Liver (tissue), 8 donors: ENCODE measurements at regions not wholly inside any gene's neighbourhood (a gene's known extent, or its start where the extent isn't known, plus 50 kb on each side); places are given as distances from the start of the nearest gene placed in this dataset.

ENCODE experiments used
- DNase-seq: peaks from one replicate; pipeline ENCODE4 v3.0.0-alpha.2; 2017; ENCODE audit warnings: low spot score
- H3K27ac ChIP-seq, 2 donors: one replicate each; pipeline ENCODE4 v1.7.0; 2013; ENCODE audit warnings: inconsistent platforms in 2 of 2, low read length in 2 of 2, control low read depth in 1 of 2, low read depth in 1 of 2, mild to moderate bottlenecking in 1 of 2
- H3K27me3 ChIP-seq, 4 donors: one replicate each; pipeline versions ENCODE4 v1.6.1 to v1.7.0; 2013; ENCODE audit warnings: low read length in 3 of 4, inconsistent platforms in 1 of 4, mild to moderate bottlenecking in 1 of 4, moderate library complexity in 1 of 4; ENCODE audit not compliant: control insufficient read depth in 4 of 4, insufficient read depth in 4 of 4
- H3K36me3 ChIP-seq, 4 donors: one replicate each; pipeline versions ENCODE4 v1.6.1 to v1.7.0; 2013; ENCODE audit warnings: low read length in 3 of 4, mild to moderate bottlenecking in 3 of 4, low read depth in 1 of 4, moderate library complexity in 1 of 4; ENCODE audit not compliant: control insufficient read depth in 4 of 4, insufficient read depth in 3 of 4
- H3K4me1 ChIP-seq, 4 donors: one replicate each; pipeline versions ENCODE4 v1.6.1 to v1.7.0; 2013; ENCODE audit warnings: low read length in 3 of 4, mild to moderate bottlenecking in 3 of 4, moderate library complexity in 1 of 4; ENCODE audit not compliant: control insufficient read depth in 4 of 4, insufficient read depth in 4 of 4
- H3K4me3 ChIP-seq, 3 donors: one replicate each; pipeline versions ENCODE4 v1.6.1 to v1.7.0; 2013; ENCODE audit warnings: low read length in 3 of 3, control low read depth in 1 of 3, low read depth in 1 of 3, mild to moderate bottlenecking in 1 of 3
- H3K9ac ChIP-seq, 2 donors: one replicate each; pipeline ENCODE4 v1.7.0; 2013; ENCODE audit warnings: low read length in 2 of 2, mild to moderate bottlenecking in 2 of 2, moderate library complexity in 2 of 2, control low read depth in 1 of 2, low read depth in 1 of 2
- H3K9me3 ChIP-seq, 4 donors: one replicate each; pipeline versions ENCODE4 v1.6.1 to v1.7.0; 2013; ENCODE audit warnings: low read length in 3 of 4; ENCODE audit not compliant: control insufficient read depth in 4 of 4
- EGR1 ChIP-seq, 2 donors: IDR thresholded peaks; 2 replicates each; pipeline ENCODE4 v1.6.1; 2016 to 2018; ENCODE audit warnings: antibody characterized with exemption in 2 of 2, low read depth in 2 of 2
- FOXA1 ChIP-seq: IDR thresholded peaks from 2 replicates; pipeline ENCODE4 v1.6.1; 2016; ENCODE audit warnings: antibody characterized with exemption
- GABPA ChIP-seq, 2 donors: IDR thresholded peaks in 1 of 2; conservative IDR thresholded peaks in 1 of 2; 2 replicates each; pipeline ENCODE4 v1.6.1; 2016; ENCODE audit warnings: antibody characterized with exemption in 2 of 2, mild to moderate bottlenecking in 1 of 2, moderate library complexity in 1 of 2
- HNF4A ChIP-seq, 2 donors: conservative IDR thresholded peaks; 2 replicates each; pipeline ENCODE4 v1.6.1; 2016; ENCODE audit warnings: antibody characterized with exemption in 2 of 2, mild to moderate bottlenecking in 2 of 2
- JUND ChIP-seq, 2 donors: IDR thresholded peaks; 2 replicates each; pipeline ENCODE4 v1.6.1; 2016; ENCODE audit warnings: antibody characterized with exemption in 2 of 2
- RAD21 ChIP-seq, 2 donors: IDR thresholded peaks; 2 replicates each; pipeline ENCODE4 v1.6.1; 2016; ENCODE audit warnings: antibody characterized with exemption in 2 of 2, mild to moderate bottlenecking in 2 of 2
- TAF1 ChIP-seq: conservative IDR thresholded peaks from 2 replicates; pipeline ENCODE4 v1.6.1; 2016; ENCODE audit warnings: antibody characterized with exemption, mild to moderate bottlenecking
- YY1 ChIP-seq: IDR thresholded peaks from 2 replicates; pipeline ENCODE4 v1.6.1; 2016; ENCODE audit warnings: antibody characterized with exemption, mild to moderate bottlenecking
- WGBS: extraction: QIAGEN DNeasy Blood & Tissue Kit; methylation state at CpG from one replicate; pipeline ENCODE4 v1.1.7; 2013; 5-methylcytosine and 5-hydroxymethylcytosine counted together
- TF ChIP-seq, protein P1 (sequence below): IDR thresholded peaks from 2 replicates; pipeline ENCODE4 v1.6.1; 2016; ENCODE audit warnings: antibody characterized with exemption, mild to moderate bottlenecking
- TF ChIP-seq, protein P2 (sequence below): fragments of 150-350 bp; IDR thresholded peaks from 2 replicates; pipeline ENCODE4 v1.5.1; 2017; ENCODE audit warnings: improper control_type of control experiment, low read depth, low read length; ENCODE audit not compliant: missing input control
- TF ChIP-seq, protein P3 (sequence below): IDR thresholded peaks from 2 replicates; pipeline ENCODE4 v1.6.1; 2016; ENCODE audit warnings: antibody characterized with exemption
- donor health status: healthy.
- donor health status: healthy.
- donor health status: healthy.
- donor health status: healthy.
- donor health status: healthy.

DNA sequence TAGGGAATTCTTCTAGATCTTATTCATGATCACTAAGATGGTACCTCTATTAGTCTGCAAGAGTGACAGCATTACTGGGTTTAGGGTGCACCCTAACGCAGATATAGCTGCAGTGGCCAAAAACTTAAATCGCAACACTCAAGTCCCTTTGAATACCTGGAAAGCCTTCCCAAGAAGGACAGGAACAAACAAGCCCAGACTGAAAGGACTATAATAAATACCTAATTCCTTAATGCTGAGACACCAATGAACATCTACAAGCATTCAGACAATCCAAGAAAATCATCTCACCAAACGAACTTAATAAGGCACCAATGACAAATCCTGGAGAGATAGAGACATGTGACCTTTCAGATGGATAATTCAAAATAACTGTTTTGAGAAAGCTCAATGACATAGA is 74.9 kb upstream of the PDHA2 start:
- Histone ChIP-seq H3K36me3 (no peaks in the 10 kb centered on the region), H3K9ac (no peak overlapping the region), H3K27ac (no peak overlapping the region), H3K9me3 (peaks cover 0 to 7% (median 1%) of the 10 kb centered on the region in 4 donors), H3K4me1 (no peaks in the 10 kb centered on the region), H3K27me3 (peaks cover 0 to 3% (median 0%) of the 10 kb centered on the region in 4 donors), H3K4me3 (no peak overlapping the region)
- no peak for DNase-seq
- 71% methylated on average over 3 of the region's 3 CpGs for WGBS
- TF ChIP-seq, protein P1, sequence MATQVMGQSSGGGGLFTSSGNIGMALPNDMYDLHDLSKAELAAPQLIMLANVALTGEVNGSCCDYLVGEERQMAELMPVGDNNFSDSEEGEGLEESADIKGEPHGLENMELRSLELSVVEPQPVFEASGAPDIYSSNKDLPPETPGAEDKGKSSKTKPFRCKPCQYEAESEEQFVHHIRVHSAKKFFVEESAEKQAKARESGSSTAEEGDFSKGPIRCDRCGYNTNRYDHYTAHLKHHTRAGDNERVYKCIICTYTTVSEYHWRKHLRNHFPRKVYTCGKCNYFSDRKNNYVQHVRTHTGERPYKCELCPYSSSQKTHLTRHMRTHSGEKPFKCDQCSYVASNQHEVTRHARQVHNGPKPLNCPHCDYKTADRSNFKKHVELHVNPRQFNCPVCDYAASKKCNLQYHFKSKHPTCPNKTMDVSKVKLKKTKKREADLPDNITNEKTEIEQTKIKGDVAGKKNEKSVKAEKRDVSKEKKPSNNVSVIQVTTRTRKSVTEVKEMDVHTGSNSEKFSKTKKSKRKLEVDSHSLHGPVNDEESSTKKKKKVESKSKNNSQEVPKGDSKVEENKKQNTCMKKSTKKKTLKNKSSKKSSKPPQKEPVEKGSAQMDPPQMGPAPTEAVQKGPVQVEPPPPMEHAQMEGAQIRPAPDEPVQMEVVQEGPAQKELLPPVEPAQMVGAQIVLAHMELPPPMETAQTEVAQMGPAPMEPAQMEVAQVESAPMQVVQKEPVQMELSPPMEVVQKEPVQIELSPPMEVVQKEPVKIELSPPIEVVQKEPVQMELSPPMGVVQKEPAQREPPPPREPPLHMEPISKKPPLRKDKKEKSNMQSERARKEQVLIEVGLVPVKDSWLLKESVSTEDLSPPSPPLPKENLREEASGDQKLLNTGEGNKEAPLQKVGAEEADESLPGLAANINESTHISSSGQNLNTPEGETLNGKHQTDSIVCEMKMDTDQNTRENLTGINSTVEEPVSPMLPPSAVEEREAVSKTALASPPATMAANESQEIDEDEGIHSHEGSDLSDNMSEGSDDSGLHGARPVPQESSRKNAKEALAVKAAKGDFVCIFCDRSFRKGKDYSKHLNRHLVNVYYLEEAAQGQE, result no peak
- TF ChIP-seq RAD21 (IDR thresholded peaks at IDR 0.05) (no peak), FOXA1 (no peak), TAF1 (no peak), GABPA (IDR thresholded peaks at IDR 0.05 in 1 of 2, conservative IDR thresholded peaks at IDR 0.05 in 1 of 2) (no peak), YY1 (no peak)
- TF ChIP-seq, protein P2, sequence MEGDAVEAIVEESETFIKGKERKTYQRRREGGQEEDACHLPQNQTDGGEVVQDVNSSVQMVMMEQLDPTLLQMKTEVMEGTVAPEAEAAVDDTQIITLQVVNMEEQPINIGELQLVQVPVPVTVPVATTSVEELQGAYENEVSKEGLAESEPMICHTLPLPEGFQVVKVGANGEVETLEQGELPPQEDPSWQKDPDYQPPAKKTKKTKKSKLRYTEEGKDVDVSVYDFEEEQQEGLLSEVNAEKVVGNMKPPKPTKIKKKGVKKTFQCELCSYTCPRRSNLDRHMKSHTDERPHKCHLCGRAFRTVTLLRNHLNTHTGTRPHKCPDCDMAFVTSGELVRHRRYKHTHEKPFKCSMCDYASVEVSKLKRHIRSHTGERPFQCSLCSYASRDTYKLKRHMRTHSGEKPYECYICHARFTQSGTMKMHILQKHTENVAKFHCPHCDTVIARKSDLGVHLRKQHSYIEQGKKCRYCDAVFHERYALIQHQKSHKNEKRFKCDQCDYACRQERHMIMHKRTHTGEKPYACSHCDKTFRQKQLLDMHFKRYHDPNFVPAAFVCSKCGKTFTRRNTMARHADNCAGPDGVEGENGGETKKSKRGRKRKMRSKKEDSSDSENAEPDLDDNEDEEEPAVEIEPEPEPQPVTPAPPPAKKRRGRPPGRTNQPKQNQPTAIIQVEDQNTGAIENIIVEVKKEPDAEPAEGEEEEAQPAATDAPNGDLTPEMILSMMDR, result no peak

DNA sequence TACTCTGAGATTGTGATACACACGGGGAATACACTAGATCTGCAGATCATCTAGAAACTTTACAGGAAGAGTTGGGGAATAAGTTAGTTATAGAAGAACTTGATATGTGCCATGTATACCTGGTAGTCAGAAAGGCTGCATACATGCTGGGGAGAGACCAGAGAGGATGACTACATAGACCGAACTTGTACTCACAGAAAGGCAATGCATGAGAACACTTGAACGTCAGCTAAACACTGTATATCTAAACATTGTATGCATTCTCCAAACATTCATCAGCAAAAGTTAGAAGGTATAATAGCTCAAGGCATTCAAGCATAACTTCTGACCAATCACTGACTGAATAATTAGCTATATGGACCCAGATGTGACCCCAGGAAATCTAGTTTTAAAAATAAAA is 78.0 kb upstream of the PDHA2 start:
- TF ChIP-seq, protein P3, sequence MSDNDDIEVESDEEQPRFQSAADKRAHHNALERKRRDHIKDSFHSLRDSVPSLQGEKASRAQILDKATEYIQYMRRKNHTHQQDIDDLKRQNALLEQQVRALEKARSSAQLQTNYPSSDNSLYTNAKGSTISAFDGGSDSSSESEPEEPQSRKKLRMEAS, result no peak
- TF ChIP-seq, protein P1, result no peak
- no peak for TF ChIP-seq HNF4A (conservative IDR thresholded peaks at IDR 0.05)
- TF ChIP-seq RAD21 (IDR thresholded peaks at IDR 0.05), result no peak
- TF ChIP-seq FOXA1, result no peak
- no peak for TF ChIP-seq EGR1 (IDR thresholded peaks at IDR 0.05; ENCODE audit: low read depth in 2 of 2)
- TF ChIP-seq JUND (IDR thresholded peaks at IDR 0.05), result no peak
- 58% methylated on average over 3 of the region's 3 CpGs for WGBS

More for the DNA sequence above, 78.0 kb upstream of the PDHA2 start:
- Histone ChIP-seq H3K27ac (no peak overlapping the region), H3K27me3 (peaks cover 0 to 3% (median 0%) of the 10 kb centered on the region in 4 donors), H3K9ac (no peak overlapping the region), H3K4me1 (no peaks in the 10 kb centered on the region), H3K9me3 (peaks cover 0 to 7% (median 1%) of the 10 kb centered on the region in 4 donors), H3K4me3 (no peak overlapping the region), H3K36me3 (no peaks in the 10 kb centered on the region)
- DNase-seq, result no peak
